ENCODE measurements at regions not wholly inside any gene's neighbourhood (a gene's known extent, or its start where the extent isn't known, plus 50 kb on each side); places are given as distances from the start of the nearest gene placed in this dataset. TPM values are rescaled to one million over a fixed set of nuclear protein-coding genes. Genes with fewer than 3 reads are reported as not detected.
A peak's percentile ranks its signal among the peaks of the same experiment; 100 is the strongest.

Small RNA genes lying in the stretch of these regions (small RNA-seq; reads per million reads assigned to genes)
- gene AL157359.3 = not detected
- gene AP001506.1 = not detected
- not detected for gene MIR548X
- not detected for gene RN7SKP147
- gene RNU1-139P = 1.4 reads per million, percentile 52 among the genes with 10 or more reads in this experiment
- gene RNU6-772P = not detected
- gene RPL37P4 = not detected
